ENCODE measurements at regions not wholly inside any gene's neighbourhood (a gene's known extent, or its start where the extent isn't known, plus 50 kb on each side); places are given as distances from the start of the nearest gene placed in this dataset.
A peak's percentile ranks its signal among the peaks of the same experiment; 100 is the strongest.
"Not testable (repeated sequence)": the region's sequence is repeated elsewhere in the genome, so short reads cannot be mapped to it uniquely, and the experiment has no call there.

DNA sequence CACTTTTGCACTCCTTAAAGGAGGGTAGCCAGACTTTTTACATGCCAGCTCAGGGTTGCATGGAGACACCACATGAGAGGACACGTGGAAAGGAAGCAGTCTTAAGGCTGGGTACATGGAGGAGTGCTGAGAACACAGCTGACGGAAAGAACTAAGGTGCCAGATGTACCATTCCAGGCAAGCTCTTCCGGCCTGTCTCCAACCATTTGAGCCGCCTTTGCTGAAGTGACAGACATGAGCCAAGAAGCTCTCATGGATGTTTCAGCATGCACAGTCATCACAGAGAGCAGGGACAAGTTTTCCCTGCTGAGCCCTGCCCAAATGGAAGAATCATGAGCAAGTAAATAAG lies 83.4 kb upstream of the BMP2K start:
- DNase-seq, result no peak

GRCh38 chr4:78693777-78694456 lies 82.2 kb upstream of the BMP2K start:
- no peak for DNase-seq

- no peak for DNase-seq
Observed at GRCh38 chr4:78694457-78694787, 81.7 kb upstream of the BMP2K start.

- no peak for DNase-seq
Observed at GRCh38 chr4:78695910-78696309, 80.2 kb upstream of the BMP2K start.

GRCh38 chr4:78703079-78703478 lies 73.1 kb upstream of the BMP2K start:
- DNase-seq, result no peak

- DNase-seq, result no peak
Observed at GRCh38 chr4:78704317-78704716, 71.8 kb upstream of the BMP2K start.

- DNase-seq, result no peak
Observed at GRCh38 chr4:78704981-78705683, 71.0 kb upstream of the BMP2K start.

DNA sequence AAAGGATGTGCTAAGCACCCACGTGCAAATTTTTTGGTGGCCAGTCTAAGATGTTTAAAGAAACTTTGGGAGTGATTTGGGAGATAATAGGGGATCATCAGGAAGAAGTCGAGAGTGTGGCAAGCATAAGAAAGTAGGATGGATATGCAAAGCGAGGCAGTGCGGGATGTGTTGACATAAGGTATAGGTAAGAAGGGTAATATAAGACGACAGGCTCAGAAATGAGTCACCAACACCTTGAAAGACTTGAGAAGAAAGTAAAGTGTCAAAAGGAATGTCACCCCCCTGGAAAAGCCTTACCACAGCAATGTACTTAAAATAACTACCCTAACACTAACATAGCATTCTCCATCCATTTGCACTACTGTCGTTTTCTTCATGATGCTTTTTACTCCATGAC lies 69.8 kb upstream of the BMP2K start:
- no peak for DNase-seq

DNA sequence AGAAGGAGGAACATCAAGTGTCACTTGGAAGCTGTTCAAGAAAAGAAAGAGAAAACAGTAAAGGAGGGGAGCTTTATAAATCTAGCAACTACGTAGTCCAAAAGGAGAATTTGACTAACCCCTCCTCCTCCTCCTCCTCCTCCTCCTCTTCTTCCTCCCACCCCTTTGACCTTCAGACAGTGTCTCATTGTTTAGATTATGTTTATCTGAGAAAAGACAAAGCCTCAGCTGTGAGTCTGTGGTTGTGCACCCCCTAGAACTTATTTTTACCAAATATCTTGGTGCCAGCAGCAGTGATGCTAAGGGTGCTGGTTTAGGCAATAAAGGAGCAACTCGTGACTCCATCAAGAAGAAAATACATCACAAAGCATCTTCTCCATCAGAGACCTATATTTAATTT lies 68.9 kb upstream of the BMP2K start:
- DNase-seq, result no peak

- DNase-seq, result no peak
Observed at GRCh38 chr4:78707793-78708192, 68.4 kb upstream of the BMP2K start.

- no peak for DNase-seq
Observed at GRCh38 chr4:78710536-78710935, 65.6 kb upstream of the BMP2K start.

DNA sequence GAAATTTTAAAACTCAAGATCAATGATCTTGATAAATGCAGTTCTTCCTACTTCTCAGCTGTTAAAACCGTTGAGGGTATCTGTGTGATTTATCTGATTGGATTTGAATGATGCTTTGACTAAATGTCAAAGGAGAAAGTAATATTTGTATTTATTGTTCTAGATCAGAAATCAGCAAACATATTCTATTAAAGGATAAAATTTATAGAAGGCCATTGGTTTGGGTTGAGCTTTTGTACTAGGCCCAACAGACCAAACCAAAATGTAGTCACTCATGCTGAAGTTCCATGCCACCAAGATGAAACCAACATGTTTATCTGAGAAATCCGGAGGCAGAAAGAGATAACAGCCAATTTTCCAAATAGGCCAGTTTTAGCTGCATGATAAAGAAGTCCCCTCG lies 64.5 kb upstream of the BMP2K start:
- no peak for DNase-seq

DNA sequence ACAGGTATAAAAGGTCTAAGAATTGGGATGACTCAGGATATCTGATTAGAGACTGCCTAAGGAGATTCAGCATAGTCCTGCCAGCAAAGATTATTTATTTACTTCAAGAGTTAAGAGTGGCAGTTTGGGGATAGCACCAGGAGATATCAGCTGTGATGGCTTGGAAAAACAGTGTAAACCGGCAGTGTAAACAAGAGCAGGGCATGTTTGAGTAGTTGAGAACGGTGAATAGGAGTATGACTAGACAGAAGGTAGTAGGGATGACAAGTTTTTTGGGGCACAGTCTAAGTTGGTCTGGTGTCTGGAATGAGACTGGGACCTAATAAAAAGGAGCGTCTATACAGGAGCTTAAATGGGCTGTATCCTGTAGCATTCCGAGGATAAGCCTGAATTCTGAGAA lies 61.6 kb upstream of the BMP2K start:
- DNase-seq, result not testable (repeated sequence)

- DNase-seq, result not testable (repeated sequence)
Observed at GRCh38 chr4:78715372-78715771, 60.8 kb upstream of the BMP2K start.

GRCh38 chr4:78717712-78718111 lies 58.4 kb upstream of the BMP2K start:
- not testable (repeated sequence) for DNase-seq

DNA sequence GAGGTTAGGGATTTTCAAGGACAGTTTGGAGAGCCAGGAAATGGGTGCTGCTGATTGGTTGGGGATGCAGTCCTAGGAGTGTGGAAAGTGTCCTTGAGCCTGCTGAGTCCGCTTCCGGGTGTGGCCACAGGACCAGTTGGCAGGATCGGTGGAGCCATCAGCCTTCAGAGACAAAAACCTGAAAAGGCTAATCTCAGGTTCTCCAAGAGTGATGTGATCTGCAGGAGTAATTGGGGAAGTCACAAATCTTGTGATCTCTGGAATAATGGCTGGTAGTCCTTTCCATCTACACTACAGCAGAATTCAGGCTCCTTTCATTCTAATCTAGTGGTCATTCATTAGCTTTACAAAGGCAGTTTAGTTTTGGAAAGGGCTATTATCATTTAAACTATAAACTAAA lies 55.9 kb upstream of the BMP2K start:
- DNase-seq, result no peak

- DNase-seq, result peak; percentile 2
Observed at GRCh38 chr4:78720994-78721677, 55.0 kb upstream of the BMP2K start.

DNA sequence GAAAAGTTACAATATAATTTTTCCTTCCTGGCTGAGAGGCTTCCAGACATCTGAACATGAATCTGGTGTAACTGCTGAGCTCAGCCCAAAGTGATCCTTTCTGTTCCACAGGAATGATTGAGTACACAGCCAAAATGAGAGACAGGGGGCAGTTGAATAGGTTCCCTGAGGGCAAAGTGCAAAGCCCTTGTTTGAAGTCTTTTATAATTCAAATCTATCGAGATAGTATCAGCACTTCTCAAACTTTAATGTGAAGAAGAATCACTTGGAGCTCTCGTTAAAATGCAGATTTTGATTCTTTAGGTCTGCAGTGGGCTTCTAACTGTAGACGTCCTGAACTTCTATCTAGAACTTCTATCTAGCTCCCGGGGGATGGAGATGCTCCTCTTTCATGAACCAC lies 54.4 kb upstream of the BMP2K start:
- no peak for DNase-seq

GRCh38 chr4:78722320-78722719 lies 53.8 kb upstream of the BMP2K start:
- DNase-seq, result no peak

DNA sequence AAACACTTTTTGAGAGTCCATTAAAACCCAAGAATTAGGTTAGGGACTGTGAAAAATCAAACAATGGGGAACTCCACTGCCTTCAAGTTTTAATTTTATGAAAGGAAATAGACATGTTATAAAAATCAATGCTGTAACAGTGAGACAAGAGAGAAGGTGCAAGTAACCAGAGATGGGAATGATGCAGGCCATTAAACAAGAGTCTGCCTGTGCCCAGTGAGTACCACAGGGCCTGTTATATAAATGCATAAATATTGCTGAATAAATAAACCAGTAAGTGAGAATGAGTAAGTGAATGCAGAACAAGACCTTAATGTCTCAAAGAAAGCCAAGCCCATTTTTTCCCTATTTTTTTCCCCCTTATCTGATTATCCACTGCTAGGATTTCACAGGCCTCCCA lies 53.3 kb upstream of the BMP2K start:
- no peak for DNase-seq
